ENCODE measurements at regions not wholly inside any gene's neighbourhood (a gene's known extent, or its start where the extent isn't known, plus 50 kb on each side); places are given as distances from the start of the nearest gene placed in this dataset.

DNA sequence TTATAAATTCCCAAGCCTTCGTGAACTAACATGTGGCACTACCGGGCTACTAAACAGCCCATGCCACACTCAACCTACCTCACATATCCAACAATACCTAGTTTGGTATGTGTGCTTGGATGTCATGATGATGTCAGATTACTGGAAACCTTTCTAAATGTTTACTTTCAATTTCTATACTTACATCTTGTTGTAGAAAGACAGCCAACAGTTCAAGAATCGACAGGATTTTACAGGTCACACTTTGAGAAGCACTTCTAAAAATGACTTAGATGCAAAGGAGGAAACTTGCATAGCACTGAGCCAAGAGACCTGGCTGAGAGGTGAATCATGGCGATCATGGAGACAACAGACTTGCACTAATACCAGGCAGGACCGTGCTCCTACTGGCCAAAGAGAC is 209.9 kb downstream of the COL4A1 start:
- TF ChIP-seq CTCF (IDR thresholded peaks at IDR 0.05): no peak
- no peak for TF ChIP-seq POLR2A (IDR thresholded peaks at IDR 0.05; ENCODE audit: low read depth)
- TF ChIP-seq EP300 (IDR thresholded peaks at IDR 0.05): no peak
